ENCODE measurements at regions not wholly inside any gene's neighbourhood (a gene's known extent, or its start where the extent isn't known, plus 50 kb on each side); places are given as distances from the start of the nearest gene placed in this dataset.

- H3K4me3 ChIP-seq (ENCODE audit: extremely low read depth in 1 of 4, insufficient read depth in 2 of 4, low read depth in 3 of 4, low read length in 4 of 4): no peak overlapping the region
- no peaks in the 10 kb centered on the region; a peak in 1 of 8 replicates for H3K36me3 ChIP-seq (ENCODE audit: control insufficient read depth in 2 of 4, insufficient read depth in 4 of 4, low read length in 3 of 4)
- 86% methylated on average over 4 of the region's 4 CpGs; no CpG with 5 or more reads in 1 of the 2 experiments for WGBS, 2 experiments (ENCODE audit: extremely low coverage in 1 of 2, insufficient coverage in 1 of 2, insufficient read length in 1 of 2, insufficient replicate concordance in 2 of 2, low coverage in 1 of 2, low lambda C conversion rate in 2 of 2, missing lambda C conversion rate in 1 of 2)
- H3K27ac ChIP-seq (ENCODE audit: low read depth, low read length): no peak overlapping the region
- H4K20me1 ChIP-seq (replicated peaks in 1 of 2; ENCODE audit: control insufficient read depth in 1 of 2, insufficient read depth in 2 of 2, low read length in 2 of 2): no peaks in the 10 kb centered on the region
- no peak overlapping the region for H2BK20ac ChIP-seq (ENCODE audit: low read length)
- no peak for TF ChIP-seq EZH2 (IDR thresholded peaks at IDR 0.05; ENCODE audit: low read depth, low read length, severe bottlenecking)
- no peak for TF ChIP-seq KDM5A (IDR thresholded peaks at IDR 0.05; ENCODE audit: low read length)
- TF ChIP-seq MAFK (IDR thresholded peaks at IDR 0.05; ENCODE audit: low read depth, low read length): no peak
- TF ChIP-seq BCL11A (IDR thresholded peaks at IDR 0.05; ENCODE audit: low read depth in 2 of 2, low read length in 2 of 2): no peak
- H3K79me2 ChIP-seq (ENCODE audit: control insufficient read depth in 1 of 2, insufficient read depth in 2 of 2, low read length in 2 of 2): peaks cover 0 to 3% of the 10 kb centered on the region in 2 experiments; a peak in 1 of 4 replicates
- H2AFZ ChIP-seq (ENCODE audit: low read length): no peak overlapping the region
- H3K23me2 ChIP-seq (ENCODE audit: low read depth, low read length): peaks cover 6% of the 10 kb centered on the region; the same call in 1 of the 2 replicates
- no peak overlapping the region for H2BK120ac ChIP-seq (replicated peaks; ENCODE audit: low read depth, low read length)
- CTCF ChIA-PET (ENCODE audit: partially characterized antibody): interaction anchor here (0.6 to 1.9 kb wide), 4 partner anchors 16 to 439 kb away, joined by 3 to 6 read pairs (median 3); no protein-coding TSS in a partner anchor
- H3K4ac ChIP-seq (replicated peaks; ENCODE audit: insufficient read length, low read depth, low read length): peak overlapping the region; percentile 19
- H2AK5ac ChIP-seq (ENCODE audit: low read depth, low read length): peak overlapping the region; percentile 65; the same call in 1 of the 2 replicates
- peak overlapping the region; percentile 32; the same call in 1 of the 2 replicates for H2BK12ac ChIP-seq (ENCODE audit: low read depth, low read length)
- H3K4me2 ChIP-seq (ENCODE audit: insufficient read depth in 1 of 2, low read depth in 2 of 2, low read length in 2 of 2): no peak overlapping the region
- H2BK5ac ChIP-seq (ENCODE audit: low read depth, low read length): 0 out of 2 replicates have a peak overlapping the region, but pooled peaks have one; percentile 4
- no peak overlapping the region for H3K23ac ChIP-seq (ENCODE audit: insufficient read length)
- H3K4me1 ChIP-seq (replicated peaks in 1 of 4; ENCODE audit: control insufficient read depth in 3 of 4, insufficient read depth in 4 of 4, low read length in 3 of 4): peaks cover 0 to 4% (median 3%) of the 10 kb centered on the region in 4 experiments; a peak in 4 of 7 replicates
- H3K27me3 ChIP-seq (replicated peaks in 1 of 4; ENCODE audit: control insufficient read depth in 3 of 4, extremely low read depth in 1 of 4, insufficient read depth in 3 of 4, low read length in 3 of 4): no peaks in the 10 kb centered on the region
- no peaks in the 10 kb centered on the region for H3K9me3 ChIP-seq (ENCODE audit: insufficient read depth in 2 of 2, low read depth in 1 of 2, low read length in 1 of 2)
- no peaks in the 10 kb centered on the region for H3K79me1 ChIP-seq (ENCODE audit: low read depth, low read length)
- DNase-seq (ENCODE audit: low read depth in 1 of 2, low spot score in 2 of 2) (no peak), FAIRE-seq (no peak)
- H4K8ac ChIP-seq (ENCODE audit: extremely low read depth, insufficient read depth, low read length): no peak overlapping the region
- no peak overlapping the region for H3K14ac ChIP-seq (ENCODE audit: insufficient read length)
- H3K56ac ChIP-seq (replicated peaks; ENCODE audit: insufficient read length, low read depth, low read length): no peak overlapping the region
- peak overlapping the region; percentile 2; the same call in 1 of the 2 replicates for H2BK15ac ChIP-seq (ENCODE audit: low read length)
- peak overlapping the region; percentile 55 for H4K91ac ChIP-seq (replicated peaks; ENCODE audit: insufficient read length, low read length)
- no peak overlapping the region for H3K18ac ChIP-seq (ENCODE audit: extremely low read depth, low read length)
- H3K9ac ChIP-seq (replicated peaks in 1 of 4; ENCODE audit: extremely low read depth in 1 of 4, low read depth in 3 of 4, low read length in 3 of 4): no peak overlapping the region
- no peak overlapping the region for H4K5ac ChIP-seq (ENCODE audit: insufficient read length, low read depth, low read length)
- POLR2A ChIA-PET (ENCODE audit: partially characterized antibody): no interaction called here
These were observed 163.2 kb downstream of the WSCD1 start for GRCh38 chr17:6233339-6233738.

Measured in H1 (cell line).